GM12878 (cell line): ENCODE measurements at regions not wholly inside any gene's neighbourhood (a gene's known extent, or its start where the extent isn't known, plus 50 kb on each side); places are given as distances from the start of the nearest gene placed in this dataset.

ENCODE experiments used
- ATAC-seq: fragments of 200-7000 bp; cut with Tn5 transposase; 3 replicates; pipeline ENCODE4 v1.9.1; 2020; ENCODE audit warnings: mild to moderate bottlenecking, moderate library complexity
- BruUV-seq: library from RNA; stranded (reverse); fragments of 400-500 nt; replicated peaks from 2 replicates; lab custom pipeline; 2021; lab: Mats Ljungman, UMichigan
- CTCF ChIA-PET: fragments of 300-600 bp; sonication (Branson Sonifier 250); formaldehyde crosslinking; extraction: SDS; loops from one replicate; lab custom pipeline; 2021; ENCODE audit warnings: inconsistent platforms; lab: Yijun Ruan, JAX
- POLR2A ChIA-PET: fragments of 350-600 bp; formaldehyde crosslinking; extraction: SDS; loops from one replicate; lab custom pipeline; 2021; ENCODE audit warnings: inconsistent platforms; lab: Charles Lee
- RAD21 ChIA-PET: fragments of 300-600 bp; sonication (Branson Sonifier 250); formaldehyde crosslinking; loops from one replicate; lab custom pipeline; 2023; ENCODE audit warnings: antibody characterized with exemption; ENCODE audit not compliant: unreplicated experiment; lab: Charles Lee
- SMC1A ChIA-PET: fragments of 300-600 bp; sonication (Branson Sonifier 250); formaldehyde crosslinking; loops from one replicate; lab custom pipeline; 2023; ENCODE audit not compliant: unreplicated experiment, uncharacterized antibody; lab: Charles Lee
- DNase-seq: peaks from one replicate; pipeline ENCODE4 v3.0.0-alpha.2; 2011; ENCODE audit warnings: low read depth, low spot score
- FAIRE-seq: peaks from 3 replicates; lab custom pipeline; 2011; peaks lifted over from hg19 to GRCh38; lab: Jason Lieb, UNC
- H2AFZ ChIP-seq: 2 replicates; pipeline ENCODE4 v1.6.0; 2011; ENCODE audit warnings: low read depth, low read length, control low read depth; ENCODE audit not compliant: control insufficient read depth
- H3K27ac ChIP-seq: 2 replicates; pipeline ENCODE4 v1.5.1; 2011; ENCODE audit warnings: control low read depth; ENCODE audit not compliant: control insufficient read depth, insufficient read depth
- H3K27me3 ChIP-seq, 2 experiments: replicated peaks in 1 of 2; 2 replicates each; pipeline versions ENCODE4 v1.6.0 to v1.6.1; 2011; ENCODE audit warnings: low read length in 1 of 2; ENCODE audit not compliant: control insufficient read depth in 2 of 2, insufficient read depth in 2 of 2
- H3K36me3 ChIP-seq, 2 experiments: 2 replicates each; pipeline ENCODE4 v1.5.1; 2011; ENCODE audit warnings: low read length in 1 of 2; ENCODE audit not compliant: control insufficient read depth in 2 of 2, insufficient read depth in 2 of 2
- H3K4me1 ChIP-seq: 2 replicates; pipeline ENCODE4 v1.6.1; 2011; ENCODE audit warnings: mild to moderate bottlenecking, low read length, moderate library complexity, mixed read lengths; ENCODE audit not compliant: control insufficient read depth, insufficient read depth
- H3K4me2 ChIP-seq: 2 replicates; pipeline ENCODE4 v1.6.0; 2011; ENCODE audit warnings: control low read depth; ENCODE audit not compliant: control insufficient read depth, insufficient read depth
- H3K4me3 ChIP-seq: fragments of 200-600 bp; sonication (generic); 2 replicates; pipeline ENCODE4 v1.5.1; 2016
- H3K79me2 ChIP-seq: 2 replicates; pipeline ENCODE4 v1.6.0; 2011; ENCODE audit warnings: low read length; ENCODE audit not compliant: control insufficient read depth, insufficient read depth
- H3K9ac ChIP-seq: 2 replicates; pipeline ENCODE4 v1.8.0; 2011; ENCODE audit warnings: low read length, control low read depth, mixed read lengths; ENCODE audit not compliant: control insufficient read depth, insufficient read depth
- H3K9me3 ChIP-seq: replicated peaks from 3 replicates; pipeline ENCODE4 v1.5.1; 2011; ENCODE audit warnings: mild to moderate bottlenecking, low read length; ENCODE audit not compliant: control insufficient read depth, insufficient read depth
- H4K20me1 ChIP-seq: 2 replicates; pipeline ENCODE4 v1.6.0; 2011; ENCODE audit not compliant: control insufficient read depth, insufficient read depth
- CHD2 ChIP-seq: IDR thresholded peaks from 2 replicates; pipeline ENCODE4 v1.6.1; 2011; ENCODE audit warnings: low read depth, low read length, improper control_type of control experiment, borderline replicate concordance
- CREM ChIP-seq: IDR thresholded peaks from 2 replicates; pipeline ENCODE4 v1.6.1; 2014; ENCODE audit warnings: antibody characterized with exemption, low read depth
- EGR1 ChIP-seq, 2 experiments: IDR thresholded peaks; 1 replicate in 1 of 2; 2 replicates in 1 of 2; pipeline ENCODE4 v1.6.1; 2011 to 2012; ENCODE audit warnings: low read depth in 2 of 2, low read length in 2 of 2, borderline replicate concordance in 1 of 2, mild to moderate bottlenecking in 1 of 2, moderate library complexity in 1 of 2
- ELK1 ChIP-seq: IDR thresholded peaks from 2 replicates; pipeline ENCODE4 v1.6.1; 2012; ENCODE audit warnings: low read depth, low read length, improper control_type of control experiment
- ESRRA ChIP-seq: IDR thresholded peaks from 2 replicates; pipeline ENCODE4 v1.6.1; 2012; ENCODE audit warnings: mild to moderate bottlenecking, low read length, improper control_type of control experiment
- IKZF1 ChIP-seq: fragments of 450-650 bp; conservative IDR thresholded peaks from 2 replicates; pipeline ENCODE4 v1.6.1; 2017; ENCODE audit warnings: antibody characterized with exemption, mild to moderate bottlenecking
- JUND ChIP-seq: IDR thresholded peaks from 2 replicates; pipeline ENCODE4 v1.6.1; 2012; ENCODE audit warnings: low read depth, mild to moderate bottlenecking, low read length, improper control_type of control experiment, moderate library complexity
- LARP7 ChIP-seq: fragments of 450-650 bp; IDR thresholded peaks from 2 replicates; pipeline ENCODE4 v1.6.1; 2017; ENCODE audit warnings: mild to moderate bottlenecking
- MTA2 ChIP-seq: fragments of 450-650 bp; IDR thresholded peaks from 2 replicates; pipeline ENCODE4 v1.6.1; 2016; ENCODE audit warnings: low read depth, mild to moderate bottlenecking, moderate library complexity
- MYC ChIP-seq: IDR thresholded peaks from 2 replicates; pipeline ENCODE4 v1.6.1; 2011; ENCODE audit warnings: mild to moderate bottlenecking, low read length, moderate library complexity, inconsistent platforms; ENCODE audit not compliant: insufficient read depth, insufficient replicate concordance, insufficient read length, severe bottlenecking
- RAD21 ChIP-seq: IDR thresholded peaks from 2 replicates; pipeline ENCODE4 v1.6.1; 2011; ENCODE audit warnings: mild to moderate bottlenecking, low read depth, low read length, moderate library complexity; ENCODE audit not compliant: insufficient read depth
- RELA ChIP-seq: fragments of 450-650 bp; IDR thresholded peaks from 2 replicates; pipeline ENCODE4 v1.8.0; 2014; ENCODE audit warnings: borderline replicate concordance; ENCODE audit not compliant: partially characterized antibody
- RELB ChIP-seq: fragments of 450-650 bp; IDR thresholded peaks from 2 replicates; pipeline ENCODE4 v1.6.1; 2017; ENCODE audit warnings: low read depth, mild to moderate bottlenecking, moderate library complexity
- REST ChIP-seq: IDR thresholded peaks from 2 replicates; pipeline ENCODE4 v1.6.1; 2012; ENCODE audit warnings: mild to moderate bottlenecking, low read depth, low read length
- RFX5 ChIP-seq: IDR thresholded peaks from 2 replicates; pipeline ENCODE4 v1.6.1; 2011; ENCODE audit warnings: low read depth, low read length, improper control_type of control experiment
- SMARCA5 ChIP-seq: fragments of 450-650 bp; IDR thresholded peaks from 2 replicates; pipeline ENCODE4 v1.6.1; 2017; ENCODE audit warnings: mild to moderate bottlenecking
- SREBF1 ChIP-seq: IDR thresholded peaks from 2 replicates; pipeline ENCODE4 v1.6.1; 2012; ENCODE audit warnings: mild to moderate bottlenecking, low read length
- TARDBP ChIP-seq: IDR thresholded peaks from 2 replicates; pipeline ENCODE4 v1.6.1; 2016; ENCODE audit warnings: borderline replicate concordance
- ZNF274 ChIP-seq: IDR thresholded peaks from one replicate; pipeline ENCODE4 v1.8.0; 2011; ENCODE audit not compliant: insufficient read length, insufficient read depth
- in situ Hi-C: fragments of 300-500 bp; cut with MboI; formaldehyde crosslinking; loops from 9 replicates; pipeline ENCODE4 v1.14.3; 2018; ENCODE audit warnings: mixed read lengths
- intact Hi-C: fragments of 100-400 bp; cut with micrococcal nuclease; formaldehyde crosslinking; loops from one replicate; pipeline ENCODE4 v1.14.2; 2022; ENCODE audit not compliant: unreplicated experiment

GRCh38 chr20:12455148-12455547, 537.5 kb downstream of the BTBD3 start (continued):
- TF ChIP-seq ESRRA: no peak
- TF ChIP-seq CREM: no peak
- no peak for TF ChIP-seq ZNF274
- no peak for TF ChIP-seq ELK1
- TF ChIP-seq MYC: no peak
- TF ChIP-seq EGR1 (IDR thresholded peaks at IDR 0.05; ENCODE audit: borderline replicate concordance in 1 of 2, low read depth in 2 of 2, low read length in 2 of 2): no peak
- no peak for TF ChIP-seq RELB
- no peak for TF ChIP-seq TARDBP

GRCh38 chr20:12458241-12458640, 540.5 kb downstream of the BTBD3 start:
- H3K9ac ChIP-seq: no peak overlapping the region
- H3K36me3 ChIP-seq: no peaks in the 10 kb centered on the region
- no peak overlapping the region for H3K27ac ChIP-seq
- no peak overlapping the region for H2AFZ ChIP-seq
- BruUV-seq: no TSS peak
- no peak for DNase-seq
- H3K4me1 ChIP-seq: no peaks in the 10 kb centered on the region
- H3K79me2 ChIP-seq: no peaks in the 10 kb centered on the region
- H3K9me3 ChIP-seq: no peaks in the 10 kb centered on the region
- no peaks in the 10 kb centered on the region for H4K20me1 ChIP-seq
- RAD21 ChIA-PET: no interaction called here
- CTCF ChIA-PET: no interaction called here
- in situ Hi-C loops: no loop called here
- SMC1A ChIA-PET: no interaction called here
- no peak overlapping the region for H3K4me3 ChIP-seq
- no peak for ATAC-seq
- no peak overlapping the region for H3K4me2 ChIP-seq
- H3K27me3 ChIP-seq: no peaks in the 10 kb centered on the region
- POLR2A ChIA-PET: no interaction called here
- FAIRE-seq: no peak
- intact Hi-C loops: no loop called here
- no peak for TF ChIP-seq RELA
- TF ChIP-seq SMARCA5: no peak
- TF ChIP-seq RAD21: no peak
- no peak for TF ChIP-seq MTA2
- no peak for TF ChIP-seq SREBF1
- no peak for TF ChIP-seq JUND
- no peak for TF ChIP-seq CHD2
- TF ChIP-seq REST: no peak
- no peak for TF ChIP-seq LARP7
- no peak for TF ChIP-seq RFX5
- no peak for TF ChIP-seq IKZF1
